HG03039 (cell line): ENCODE measurements at regions not wholly inside any gene's neighbourhood (a gene's known extent, or its start where the extent isn't known, plus 50 kb on each side); places are given as distances from the start of the nearest gene placed in this dataset.

Source experiments
- ATAC-seq: cut with Tn5 transposase; IDR thresholded peaks from one replicate; pipeline ENCODE4 v1.9.1; 2021; ENCODE audit warnings: mild to moderate bottlenecking, moderate library complexity; ENCODE audit not compliant: unreplicated experiment

- ATAC-seq = no peak
Measured at GRCh38 chr7:46839651-46840050, 742.3 kb downstream of the TNS3 start.

GRCh38 chr7:46838463-46838862, 743.4 kb downstream of the TNS3 start:
- no peak for ATAC-seq

- no peak for ATAC-seq
Measured at GRCh38 chr7:46835556-46835955, 746.4 kb downstream of the TNS3 start.

GRCh38 chr7:46834921-46835320, 747.0 kb downstream of the TNS3 start:
- ATAC-seq = no peak

- no peak for ATAC-seq
Measured at GRCh38 chr7:46833197-46833596, 748.7 kb downstream of the TNS3 start.

GRCh38 chr7:46832136-46832535, 749.8 kb downstream of the TNS3 start:
- no peak for ATAC-seq

GRCh38 chr7:46819819-46820218, 762.1 kb downstream of the TNS3 start:
- no peak for ATAC-seq

GRCh38 chr7:46814516-46815250, 767.2 kb downstream of the TNS3 start:
- no peak for ATAC-seq

GRCh38 chr7:46812101-46812675, 769.7 kb downstream of the TNS3 start:
- ATAC-seq = no peak

GRCh38 chr7:46811529-46811928, 770.4 kb downstream of the TNS3 start:
- no peak for ATAC-seq

- no peak for ATAC-seq
Measured at GRCh38 chr7:46810986-46811385, 770.9 kb downstream of the TNS3 start.

- ATAC-seq = no peak
Measured at GRCh38 chr7:46809886-46810285, 772.0 kb downstream of the TNS3 start.

- ATAC-seq = no peak
Measured at GRCh38 chr7:46806856-46807255, 775.1 kb downstream of the TNS3 start.

- no peak for ATAC-seq
Measured at GRCh38 chr7:46802479-46802878, 779.4 kb downstream of the TNS3 start.

- no peak for ATAC-seq
Measured at GRCh38 chr7:46791188-46791587, 790.7 kb downstream of the TNS3 start.

GRCh38 chr7:46786995-46787394, 794.9 kb downstream of the TNS3 start:
- ATAC-seq = no peak

- no peak for ATAC-seq
Measured at GRCh38 chr7:46786221-46786954, 795.5 kb downstream of the TNS3 start.

GRCh38 chr7:46784732-46785131, 797.2 kb downstream of the TNS3 start:
- no peak for ATAC-seq

GRCh38 chr7:46781901-46782439, 799.9 kb downstream of the TNS3 start:
- no peak for ATAC-seq

GRCh38 chr7:46776790-46777189, 805.1 kb downstream of the TNS3 start:
- no peak for ATAC-seq

GRCh38 chr7:46775776-46776175, 806.1 kb downstream of the TNS3 start:
- ATAC-seq = no peak

- ATAC-seq = no peak
Measured at GRCh38 chr7:46775020-46775419, 806.9 kb downstream of the TNS3 start.
